AG04449 (cell line): ENCODE measurements at regions not wholly inside any gene's neighbourhood (a gene's known extent, or its start where the extent isn't known, plus 50 kb on each side); places are given as distances from the start of the nearest gene placed in this dataset.
"Not testable (repeated sequence)": the region's sequence is repeated elsewhere in the genome, so short reads cannot be mapped to it uniquely, and the experiment has no call there.

Experiments used
- CTCF ChIA-PET: fragments of 350-600 bp; formaldehyde crosslinking; extraction: SDS; loops from one replicate; lab custom pipeline; 2021; ENCODE audit warnings: antibody characterized with exemption; lab: Yijun Ruan, JAX
- POLR2A ChIA-PET: fragments of 400-600, 350-600 bp; formaldehyde crosslinking; extraction: SDS; loops from one replicate; lab custom pipeline; 2020; ENCODE audit warnings: antibody characterized with exemption, inconsistent platforms; lab: Yijun Ruan, JAX
- DNase-seq: peaks from one replicate; pipeline ENCODE4 v3.0.0-alpha.2; 2010; ENCODE audit warnings: low read depth, low spot score
- H3K4me3 ChIP-seq: 2 replicates; pipeline ENCODE4 v1.5.1; 2011; ENCODE audit warnings: low read depth, mild to moderate bottlenecking, control low read depth, low read length
- CTCF ChIP-seq: IDR thresholded peaks from one replicate; pipeline ENCODE4 v1.5.1; 2011; ENCODE audit warnings: mild to moderate bottlenecking, moderate library complexity, low read length, control low read depth, inconsistent platforms; ENCODE audit not compliant: insufficient read depth; ENCODE audit errors: missing control alignments

GRCh38 chr2:166700079-166700478 is 188.2 kb upstream of the XIRP2 start:
- no peak for DNase-seq
- TF ChIP-seq CTCF, result no peak
- CTCF ChIA-PET, result no interaction called here
- H3K4me3 ChIP-seq, result no peak overlapping the region
- POLR2A ChIA-PET, result no interaction called here

- no peak overlapping the region for H3K4me3 ChIP-seq
- no peak for TF ChIP-seq CTCF
- ChIA-PET POLR2A (no interaction called here), CTCF (no interaction called here)
- no peak for DNase-seq
Observed at GRCh38 chr2:166695154-166695553, 193.1 kb upstream of the XIRP2 start.

GRCh38 chr2:166686057-166686456 is 192.0 kb upstream of the SCN7A start:
- H3K4me3 ChIP-seq, DNase-seq, POLR2A ChIA-PET, CTCF ChIA-PET: not testable (repeated sequence)

GRCh38 chr2:166677996-166678395 is 183.9 kb upstream of the SCN7A start:
- DNase-seq, result no peak
- TF ChIP-seq CTCF, result no peak
- POLR2A ChIA-PET, result no interaction called here
- H3K4me3 ChIP-seq, result no peak overlapping the region
- CTCF ChIA-PET, result no interaction called here

GRCh38 chr2:166676716-166677115 is 182.7 kb upstream of the SCN7A start:
- no peak overlapping the region for H3K4me3 ChIP-seq
- POLR2A ChIA-PET, result no interaction called here
- DNase-seq, result no peak
- TF ChIP-seq CTCF, result no peak
- CTCF ChIA-PET, result no interaction called here

- no peak overlapping the region for H3K4me3 ChIP-seq
- CTCF ChIA-PET, result no interaction called here
- no peak for DNase-seq
- POLR2A ChIA-PET, result no interaction called here
- TF ChIP-seq CTCF, result no peak
Observed at GRCh38 chr2:166675553-166675952, 181.5 kb upstream of the SCN7A start.

- ChIA-PET CTCF (no interaction called here), POLR2A (no interaction called here)
- DNase-seq, result no peak
- no peak for TF ChIP-seq CTCF
- H3K4me3 ChIP-seq, result no peak overlapping the region
Observed at GRCh38 chr2:166673986-166674385, 179.9 kb upstream of the SCN7A start.
